Progenitor cell of endocrine pancreas (in vitro differentiated cells): ENCODE measurements at regions not wholly inside any gene's neighbourhood (a gene's known extent, or its start where the extent isn't known, plus 50 kb on each side); places are given as distances from the start of the nearest gene placed in this dataset.

Experiments used
- DNase-seq: peaks from one replicate; pipeline ENCODE4 v3.0.0; 2021; ENCODE audit warnings: low spot score; ENCODE audit not compliant: unreplicated experiment
- H3K27ac Mint-ChIP-seq: 2 replicates; pipeline ENCODE4 v1.8.0; 2021; ENCODE audit warnings: mild to moderate bottlenecking, moderate library complexity, mixed read lengths
- H3K27me3 Mint-ChIP-seq: 2 replicates; pipeline ENCODE4 v1.8.0; 2021; ENCODE audit warnings: mixed read lengths
- H3K36me3 Mint-ChIP-seq: 2 replicates; pipeline ENCODE4 v1.8.0; 2022; ENCODE audit warnings: mixed read lengths; ENCODE audit not compliant: insufficient read depth
- H3K4me1 Mint-ChIP-seq: 2 replicates; pipeline ENCODE4 v1.8.0; 2021; ENCODE audit warnings: low read depth, mixed read lengths
- H3K4me3 Mint-ChIP-seq: 2 replicates; pipeline ENCODE4 v1.8.0; 2021; ENCODE audit warnings: low read depth, mild to moderate bottlenecking, moderate library complexity, mixed read lengths
- H3K9me3 Mint-ChIP-seq: 2 replicates; pipeline ENCODE4 v1.8.0; 2021; ENCODE audit warnings: low read depth, mixed read lengths
- CTCF ChIP-seq: fragments of 200-600 bp; sonication (generic); IDR thresholded peaks from one replicate; pipeline ENCODE4 v1.5.0; 2021; ENCODE audit warnings: antibody characterized with exemption, mild to moderate bottlenecking; ENCODE audit not compliant: unreplicated experiment

GRCh38 chrX:147770858-147771257 lies 140.9 kb upstream of the FMR1 start:
- Mint-ChIP-seq H3K27me3 (no peaks in the 10 kb centered on the region), H3K36me3 (no peaks in the 10 kb centered on the region), H3K4me3 (no peak overlapping the region), H3K9me3 (peaks cover 28% of the 10 kb centered on the region), H3K4me1 (no peaks in the 10 kb centered on the region), H3K27ac (no peak overlapping the region)
- TF ChIP-seq CTCF, result no peak
- no peak for DNase-seq

GRCh38 chrX:147776988-147777387 lies 134.7 kb upstream of the FMR1 start:
- Mint-ChIP-seq H3K9me3 (peaks cover 27% of the 10 kb centered on the region), H3K4me3 (no peak overlapping the region), H3K27me3 (no peaks in the 10 kb centered on the region), H3K36me3 (no peaks in the 10 kb centered on the region), H3K4me1 (no peaks in the 10 kb centered on the region), H3K27ac (no peak overlapping the region)
- no peak for TF ChIP-seq CTCF
- no peak for DNase-seq

- Mint-ChIP-seq H3K9me3 (peaks cover 24% of the 10 kb centered on the region), H3K4me3 (no peak overlapping the region), H3K27me3 (no peaks in the 10 kb centered on the region), H3K27ac (no peak overlapping the region), H3K36me3 (no peaks in the 10 kb centered on the region), H3K4me1 (no peaks in the 10 kb centered on the region)
- TF ChIP-seq CTCF, result no peak
- DNase-seq, result no peak
Observed at GRCh38 chrX:147779173-147779572, 132.5 kb upstream of the FMR1 start.

- H3K9me3 Mint-ChIP-seq, result peaks cover 23% of the 10 kb centered on the region
- H3K36me3 Mint-ChIP-seq, result no peaks in the 10 kb centered on the region
- TF ChIP-seq CTCF, result no peak
- H3K4me3 Mint-ChIP-seq, result no peak overlapping the region
- no peak for DNase-seq
- H3K27me3 Mint-ChIP-seq, result no peaks in the 10 kb centered on the region
- H3K4me1 Mint-ChIP-seq, result no peaks in the 10 kb centered on the region
- H3K27ac Mint-ChIP-seq, result no peak overlapping the region
Observed at GRCh38 chrX:147781844-147782243, 129.9 kb upstream of the FMR1 start.

- no peak for DNase-seq
- Mint-ChIP-seq H3K36me3 (no peaks in the 10 kb centered on the region), H3K9me3 (peaks cover 27% of the 10 kb centered on the region), H3K4me3 (no peak overlapping the region), H3K4me1 (no peaks in the 10 kb centered on the region), H3K27ac (no peak overlapping the region), H3K27me3 (no peaks in the 10 kb centered on the region)
- TF ChIP-seq CTCF, result no peak
Observed at GRCh38 chrX:147788641-147789350, 122.9 kb upstream of the FMR1 start.
